Endothelial cell of umbilical vein (primary cell): ENCODE measurements at regions not wholly inside any gene's neighbourhood (a gene's known extent, or its start where the extent isn't known, plus 50 kb on each side); places are given as distances from the start of the nearest gene placed in this dataset.

Experiments
- BruUV-seq: library from RNA; stranded (reverse); fragments of 400-500 nt; replicated peaks from 2 replicates; lab custom pipeline; 2021; lab: Mats Ljungman, UMichigan
- CTCF ChIA-PET: fragments of 300-600, 350-600 bp; sonication (Branson Sonifier 250); formaldehyde crosslinking; loops from one replicate; lab custom pipeline; 2021; ENCODE audit warnings: antibody characterized with exemption, inconsistent platforms; lab: Charles Lee
- POLR2A ChIA-PET: fragments of 300-600, 350-600 bp; sonication (Branson Sonifier 250); formaldehyde crosslinking; loops from one replicate; lab custom pipeline; 2021; ENCODE audit warnings: antibody characterized with exemption, inconsistent platforms; lab: Charles Lee
- DNase-seq: peaks from one replicate; pipeline ENCODE4 v3.0.0-alpha.2; 2011; ENCODE audit warnings: low read depth, low spot score
- FAIRE-seq: peaks from 2 replicates; lab custom pipeline; 2011; peaks lifted over from hg19 to GRCh38; lab: Jason Lieb, UNC
- H2AFZ ChIP-seq: 2 replicates; pipeline ENCODE4 v1.6.0; 2012; ENCODE audit warnings: low read depth, low read length, control low read depth, inconsistent platforms
- H3K27ac ChIP-seq: 2 replicates; pipeline ENCODE4 v1.5.1; 2011; ENCODE audit warnings: low read depth, mild to moderate bottlenecking, control low read depth, low read length, moderate library complexity; ENCODE audit not compliant: insufficient read depth
- H3K27me3 ChIP-seq, 2 experiments: 2 replicates each; pipeline versions ENCODE4 v1.6.0 to v1.6.1; 2011; ENCODE audit warnings: low read length in 2 of 2, mixed read lengths in 1 of 2; ENCODE audit not compliant: control insufficient read depth in 2 of 2, insufficient read depth in 2 of 2
- H3K36me3 ChIP-seq, 2 experiments: 2 replicates in 1 of 2; 3 replicates in 1 of 2; pipeline ENCODE4 v1.5.1; 2011; ENCODE audit warnings: low read length in 2 of 2, mild to moderate bottlenecking in 1 of 2, moderate library complexity in 1 of 2; ENCODE audit not compliant: control insufficient read depth in 2 of 2, insufficient read depth in 2 of 2; ENCODE audit errors: extremely low read depth in 1 of 2
- H3K4me1 ChIP-seq: 3 replicates; pipeline ENCODE4 v1.5.1; 2011; ENCODE audit warnings: mild to moderate bottlenecking, low read length; ENCODE audit not compliant: control insufficient read depth, insufficient read depth; ENCODE audit errors: extremely low read depth
- H3K4me2 ChIP-seq: 2 replicates; pipeline ENCODE4 v1.6.1; 2011; ENCODE audit warnings: low read length, control low read depth, mixed read lengths; ENCODE audit not compliant: insufficient read depth
- H3K4me3 ChIP-seq, 3 experiments: fragments of 200-600 bp in 1 of 3; sonication (generic), shearing (Covaris generic) in 1 of 3; replicated peaks in 1 of 3; 2 replicates each; pipeline ENCODE4 v1.5.1; 2011 to 2016; ENCODE audit warnings: control low read depth in 3 of 3, low read length in 3 of 3, mild to moderate bottlenecking in 2 of 3, inconsistent platforms in 1 of 3, low read depth in 1 of 3, moderate library complexity in 1 of 3; ENCODE audit not compliant: insufficient read depth in 1 of 3
- H3K79me2 ChIP-seq: 2 replicates; pipeline ENCODE4 v1.6.0; 2012; ENCODE audit warnings: low read length, inconsistent platforms; ENCODE audit not compliant: control insufficient read depth, insufficient read depth
- H3K9ac ChIP-seq: replicated peaks from 2 replicates; pipeline ENCODE3; 2011; ENCODE audit warnings: low read length, control low read depth; ENCODE audit not compliant: insufficient read depth; ENCODE audit errors: extremely low read depth
- H3K9me1 ChIP-seq: replicated peaks from 3 replicates; pipeline ENCODE4 v1.6.0; 2011; ENCODE audit warnings: mild to moderate bottlenecking, low read length; ENCODE audit not compliant: control insufficient read depth, insufficient read depth; ENCODE audit errors: extremely low read depth
- H3K9me3 ChIP-seq: replicated peaks from 2 replicates; pipeline ENCODE4 v1.5.1; 2012; ENCODE audit warnings: low read length, inconsistent platforms; ENCODE audit not compliant: control insufficient read depth, insufficient read depth
- H4K20me1 ChIP-seq: replicated peaks from 2 replicates; pipeline ENCODE3; 2011; ENCODE audit warnings: mild to moderate bottlenecking, low read length; ENCODE audit not compliant: control insufficient read depth, insufficient read depth; ENCODE audit errors: extremely low read depth
- EZH2 ChIP-seq: IDR thresholded peaks from 2 replicates; pipeline ENCODE4 v1.6.1; 2012; ENCODE audit warnings: borderline replicate concordance, low read depth, mild to moderate bottlenecking, moderate library complexity, low read length, inconsistent platforms; ENCODE audit not compliant: severe bottlenecking
- FOS ChIP-seq: IDR thresholded peaks from 2 replicates; pipeline ENCODE4 v1.6.1; 2011; ENCODE audit warnings: mild to moderate bottlenecking, low read length, moderate library complexity, borderline replicate concordance; ENCODE audit not compliant: insufficient read depth
- GATA2 ChIP-seq: IDR thresholded peaks from 2 replicates; pipeline ENCODE4 v1.7.0; 2011; ENCODE audit warnings: low read depth, mild to moderate bottlenecking, moderate library complexity, mixed read lengths, low read length; ENCODE audit not compliant: insufficient read length, insufficient read depth
- JUN ChIP-seq: IDR thresholded peaks from 2 replicates; pipeline ENCODE4 v1.6.1; 2011; ENCODE audit warnings: borderline replicate concordance, low read depth; ENCODE audit not compliant: insufficient read length, insufficient read depth
- MAX ChIP-seq: IDR thresholded peaks from 2 replicates; pipeline ENCODE4 v1.6.1; 2011; ENCODE audit not compliant: insufficient read depth, insufficient read length
- MYC ChIP-seq: IDR thresholded peaks from one replicate; pipeline ENCODE4 v1.6.1; 2011; ENCODE audit warnings: mild to moderate bottlenecking, low read depth, low read length
- POLR2AphosphoS5 ChIP-seq: IDR thresholded peaks from 2 replicates; pipeline ENCODE4 v1.6.1; 2012; ENCODE audit warnings: low read depth, mild to moderate bottlenecking, control low read depth, low read length, moderate library complexity; ENCODE audit not compliant: insufficient read depth
- dilution Hi-C: fragments of 300-500 bp; cut with MboI; formaldehyde crosslinking; loops from one replicate; pipeline ENCODE4 v1.15.0; 2019; ENCODE audit warnings: low sequenced_read_pairs; ENCODE audit not compliant: extremely low pct_ligation_motif_present
- intact Hi-C: fragments of 100-400 bp; cut with micrococcal nuclease; formaldehyde crosslinking; loops from one replicate; pipeline ENCODE4 v1.10.0; 2022

- POLR2A ChIA-PET: no interaction called here
- Histone ChIP-seq H3K4me2 (no peak overlapping the region), H2AFZ (no peak overlapping the region), H3K27me3 (no peaks in the 10 kb centered on the region), H3K9me3 (no peaks in the 10 kb centered on the region), H4K20me1 (no peaks in the 10 kb centered on the region), H3K9me1 (no peaks in the 10 kb centered on the region), H3K79me2 (no peaks in the 10 kb centered on the region), H3K4me3 (no peak overlapping the region), H3K4me1 (peaks cover 13% of the 10 kb centered on the region), H3K27ac (no peak overlapping the region), H3K9ac (no peak overlapping the region), H3K36me3 (no peaks in the 10 kb centered on the region)
- no peak for DNase-seq
- CTCF ChIA-PET: interaction anchor here (1.0 to 5.5 kb wide), 6 partner anchors 8 to 292 kb away, joined by 3 to 35 read pairs (median 6); no protein-coding TSS in a partner anchor
- dilution Hi-C loops: loop anchor here (25.0 kb wide), 1 partner anchor 283 kb away; no protein-coding TSS in a partner anchor
- TF ChIP-seq EZH2 (no peak), MYC (no peak), JUN (no peak), POLR2AphosphoS5 (no peak)
- no TSS peak for BruUV-seq
- FAIRE-seq: no peak
- intact Hi-C loops: no loop called here
These were observed 85.2 kb upstream of the FGF3 start for GRCh38 chr11:69904161-69904973.

GRCh38 chr11:69904974-69905535 is 85.8 kb upstream of the FGF3 start:
- no peaks in the 10 kb centered on the region for H4K20me1 ChIP-seq
- DNase-seq (no peak), FAIRE-seq (no peak)
- H3K27ac ChIP-seq: no peak overlapping the region
- POLR2A ChIA-PET: no interaction called here
- CTCF ChIA-PET: interaction anchor here (1.3 to 5.5 kb wide), 4 partner anchors 10 to 291 kb away, joined by 3 to 35 read pairs (median 5); no protein-coding TSS in a partner anchor
- TF ChIP-seq GATA2: no peak
- TF ChIP-seq FOS: no peak
- TF ChIP-seq MAX: no peak
- TF ChIP-seq MYC: no peak
- no TSS peak for BruUV-seq
- H3K4me1 ChIP-seq: peaks cover 13% of the 10 kb centered on the region
- H3K79me2 ChIP-seq: no peaks in the 10 kb centered on the region
- dilution Hi-C loops (loop anchor here (25.0 kb wide), 1 partner anchor 282 kb away; no protein-coding TSS in a partner anchor), intact Hi-C loops (no loop called here)
- H3K9me1 ChIP-seq: no peaks in the 10 kb centered on the region
- H3K4me2 ChIP-seq: no peak overlapping the region
- H3K9me3 ChIP-seq: no peaks in the 10 kb centered on the region
- H3K27me3 ChIP-seq: no peaks in the 10 kb centered on the region
- H3K9ac ChIP-seq: no peak overlapping the region
- H2AFZ ChIP-seq: no peak overlapping the region
- H3K36me3 ChIP-seq: no peaks in the 10 kb centered on the region
- no peak overlapping the region for H3K4me3 ChIP-seq
